Astrocyte of the spinal cord (primary cell): ENCODE measurements at regions not wholly inside any gene's neighbourhood (a gene's known extent, or its start where the extent isn't known, plus 50 kb on each side); places are given as distances from the start of the nearest gene placed in this dataset.
A peak's percentile ranks its signal among the peaks of the same experiment; 100 is the strongest.
"Not testable (repeated sequence)": the region's sequence is repeated elsewhere in the genome, so short reads cannot be mapped to it uniquely, and the experiment has no call there.

Source experiments
- DNase-seq: peaks from one replicate; pipeline ENCODE4 v3.0.0; 2011; ENCODE audit warnings: low read depth, low spot score
- H3K4me3 ChIP-seq: 2 replicates; pipeline ENCODE4 v1.5.1; 2011; ENCODE audit warnings: low read depth, mild to moderate bottlenecking, low read length, moderate library complexity
- CTCF ChIP-seq: IDR thresholded peaks from 2 replicates; pipeline ENCODE4 v1.5.1; 2012; ENCODE audit warnings: low read depth, mild to moderate bottlenecking, low read length, inconsistent platforms
- in situ Hi-C: cut with HindIII; loops from 2 replicates; pipeline ENCODE4 v1.10.0; 2017; ENCODE audit warnings: low sequenced_read_pairs

- no peak for DNase-seq
- in situ Hi-C loops, result no loop called here
- H3K4me3 ChIP-seq, result no peak overlapping the region
- no peak for TF ChIP-seq CTCF
Measured at GRCh38 chr11:88061111-88061510, 114.1 kb downstream of the RAB38 start.

- DNase-seq, result peak; percentile 12
- no peak for TF ChIP-seq CTCF
- in situ Hi-C loops, result no loop called here
- no peak overlapping the region for H3K4me3 ChIP-seq
Measured at GRCh38 chr11:88059326-88059725, 115.9 kb downstream of the RAB38 start.

DNA sequence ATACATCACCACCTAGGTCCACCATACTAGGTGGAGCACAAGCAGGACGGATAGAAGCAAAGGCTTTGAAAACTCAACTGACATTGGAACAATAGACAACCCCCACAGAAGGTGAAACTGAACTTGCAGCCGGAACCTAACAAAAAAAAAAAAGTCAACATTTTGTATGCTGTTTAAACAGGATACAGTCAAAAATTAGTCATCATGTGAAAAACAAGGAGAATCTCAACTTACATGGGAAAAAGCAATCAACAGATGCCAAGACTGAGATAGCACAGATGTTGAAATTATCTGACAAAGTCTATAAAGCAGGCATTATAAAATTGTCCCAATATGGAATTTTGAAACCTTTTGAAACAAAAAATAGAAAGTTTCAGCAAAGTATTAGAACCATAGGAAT, 123.8 kb downstream of the RAB38 start:
- peak; percentile 9 for DNase-seq
- H3K4me3 ChIP-seq, result no peak overlapping the region
- in situ Hi-C loops, result no loop called here
- TF ChIP-seq CTCF, result no peak

DNA sequence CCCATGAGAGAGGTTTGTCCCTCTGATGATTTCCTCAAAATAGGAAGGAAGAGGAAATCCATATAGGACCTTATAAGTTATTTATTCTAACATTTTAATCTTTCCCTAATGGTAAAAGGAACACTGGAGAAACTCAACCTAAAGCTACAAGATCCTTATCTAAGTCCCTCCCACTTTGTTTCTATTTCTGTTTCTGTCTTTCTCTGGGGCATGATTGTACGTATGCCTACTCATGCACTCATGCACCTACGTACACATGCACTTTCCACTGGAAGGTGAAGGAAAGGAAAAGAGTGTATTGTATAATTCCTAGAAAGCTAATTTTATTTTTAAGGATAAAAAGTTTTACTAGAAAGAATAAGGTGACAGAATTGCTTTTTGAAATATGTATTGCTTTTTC, 125.0 kb downstream of the RAB38 start:
- no peak overlapping the region for H3K4me3 ChIP-seq
- in situ Hi-C loops, result no loop called here
- no peak for TF ChIP-seq CTCF
- DNase-seq, result no peak

DNA sequence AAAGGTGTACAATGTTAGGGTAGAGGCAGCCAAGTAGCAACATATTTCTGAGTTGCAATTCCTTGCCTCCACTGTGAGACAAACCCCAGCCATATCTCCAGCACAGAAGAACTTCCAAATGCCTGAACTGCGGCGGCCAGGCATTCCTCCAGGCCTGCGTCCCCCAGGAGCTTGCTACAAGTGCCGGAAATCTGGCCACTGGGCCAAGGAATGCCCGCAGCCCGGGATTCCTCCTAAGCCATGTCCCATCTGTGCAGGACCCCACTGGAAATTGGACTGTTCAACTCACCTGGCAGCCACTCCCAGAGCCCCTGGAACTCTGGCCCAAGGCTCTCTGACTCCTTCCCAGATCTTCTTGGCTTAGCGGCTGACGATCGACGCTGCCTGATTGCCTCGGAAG, 130.0 kb downstream of the RAB38 start:
- DNase-seq, H3K4me3 ChIP-seq, in situ Hi-C loops: not testable (repeated sequence)

DNA sequence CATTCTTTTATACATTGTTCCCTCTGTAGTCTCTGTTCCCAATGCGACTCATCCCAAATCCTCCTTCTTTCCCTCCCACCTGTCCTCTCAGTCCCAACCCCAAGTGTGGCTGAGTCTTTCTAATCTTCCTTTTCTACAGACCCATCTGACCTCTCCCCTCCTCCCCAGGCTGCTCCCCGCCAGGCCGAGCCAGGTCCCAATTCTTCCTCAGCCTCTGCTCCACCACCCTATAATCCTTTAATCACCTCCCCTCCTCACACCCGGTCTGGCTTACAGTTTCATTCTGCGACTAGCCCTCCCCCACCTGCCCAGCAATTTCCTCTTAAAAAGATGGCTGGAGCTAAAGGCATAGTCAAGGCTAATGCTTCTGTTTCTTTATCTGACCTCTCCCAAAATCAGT, 130.6 kb downstream of the RAB38 start:
- in situ Hi-C loops, H3K4me3 ChIP-seq, DNase-seq: not testable (repeated sequence)

DNA sequence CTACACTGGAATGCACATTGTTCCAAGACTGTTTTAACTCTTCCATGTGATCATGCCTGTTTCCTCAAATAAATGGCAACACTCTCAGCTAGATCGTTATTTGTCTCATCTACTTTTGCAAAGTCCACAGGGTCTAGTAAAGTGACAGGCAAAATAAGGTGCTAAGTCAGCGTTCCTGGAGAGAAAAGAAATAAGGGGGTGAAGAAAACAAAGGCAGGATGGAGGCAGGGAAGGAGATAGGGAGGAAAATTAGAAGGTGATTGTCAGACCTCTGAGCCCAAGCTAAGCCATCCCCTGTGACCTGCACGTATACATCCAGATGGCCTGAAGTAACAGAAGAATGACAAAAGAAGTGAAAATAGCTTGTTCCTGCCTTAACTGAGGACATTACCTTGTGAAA, 132.1 kb downstream of the RAB38 start:
- TF ChIP-seq CTCF, result no peak

DNA sequence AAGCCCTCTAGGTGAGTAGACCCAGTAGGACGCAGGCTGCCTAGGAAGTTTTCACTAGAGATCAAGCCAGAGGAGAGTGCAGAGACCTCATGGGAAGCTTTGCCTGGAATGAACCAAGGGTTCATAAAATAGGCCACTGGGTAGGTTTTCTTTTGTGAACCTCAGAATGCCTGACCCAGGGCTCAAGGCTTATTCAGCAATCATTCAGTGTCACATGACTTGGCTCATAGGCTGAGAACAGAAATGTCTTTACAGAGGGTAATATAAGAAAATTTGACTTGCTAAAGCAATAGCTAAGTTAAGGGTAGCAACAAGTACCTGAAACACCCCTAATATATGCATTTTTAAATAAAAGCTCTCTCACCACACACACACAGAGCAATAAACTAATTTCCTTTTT, 132.6 kb downstream of the RAB38 start:
- in situ Hi-C loops, result no loop called here
- H3K4me3 ChIP-seq, result no peak overlapping the region
- DNase-seq, result no peak
- TF ChIP-seq CTCF, result no peak

More for the DNA sequence above, 132.1 kb downstream of the RAB38 start:
- in situ Hi-C loops, result no loop called here
- no peak for DNase-seq
- H3K4me3 ChIP-seq, result no peak overlapping the region
